ENCODE measurements at regions not wholly inside any gene's neighbourhood (a gene's known extent, or its start where the extent isn't known, plus 50 kb on each side); places are given as distances from the start of the nearest gene placed in this dataset.

- no peaks in the 10 kb centered on the region for H3K4me1 ChIP-seq (replicated peaks in 1 of 2; ENCODE audit: control insufficient read depth in 2 of 2, insufficient read depth in 2 of 2, low read length in 2 of 2)
- no peak overlapping the region for H3K4me3 ChIP-seq
- POLR2A ChIA-PET = no interaction called here
- H3K4me2 ChIP-seq (ENCODE audit: insufficient read depth, low read length) = no peak overlapping the region
- no peak overlapping the region for H2AFZ ChIP-seq (ENCODE audit: low read depth, low read length)
- no peaks in the 10 kb centered on the region for H3K9me3 ChIP-seq (replicated peaks; ENCODE audit: control insufficient read depth, insufficient read depth, low read depth, low read length)
- H3K9ac ChIP-seq (ENCODE audit: insufficient read depth in 1 of 2, low read depth in 2 of 2, low read length in 2 of 2) = no peak overlapping the region
- FAIRE-seq (no peak), DNase-seq (ENCODE audit: extremely low read depth in 1 of 4, low spot score in 3 of 4) (no peak), ATAC-seq (no peak)
- 2% methylated on average over 10 of the region's 13 CpGs for WGBS (ENCODE audit: insufficient coverage, low coverage, missing lambda C conversion rate)
- peaks cover 0 to 2% of the 10 kb centered on the region in 2 experiments; a peak in 3 of 5 replicates for H3K27me3 ChIP-seq (ENCODE audit: control insufficient read depth in 2 of 2, insufficient read depth in 2 of 2, low read length in 2 of 2)
- no TSS peak for BruUV-seq (replicated peaks)
- H3K36me3 ChIP-seq (ENCODE audit: control insufficient read depth, insufficient read depth, low read length) = no peaks in the 10 kb centered on the region
- intact Hi-C loops (cut with micrococcal nuclease) = no loop called here
- in situ Hi-C loops (cut with MboI) = no loop called here
- H3K9me1 ChIP-seq (ENCODE audit: control insufficient read depth, insufficient read depth, low read length) = no peaks in the 10 kb centered on the region
- no peak overlapping the region for H3K27ac ChIP-seq (ENCODE audit: extremely low read depth, low read depth, low read length)
- H4K20me1 ChIP-seq (replicated peaks; ENCODE audit: control insufficient read depth, insufficient read depth, low read length) = no peaks in the 10 kb centered on the region
- CTCF ChIA-PET (ENCODE audit: low intra/inter-chr PET ratio) = no interaction called here
- no peaks in the 10 kb centered on the region for H3K79me2 ChIP-seq (ENCODE audit: control insufficient read depth, insufficient read depth, low read length)
- no peak for TF ChIP-seq MYNN (IDR thresholded peaks at IDR 0.05)
- no peak for TF ChIP-seq MYNN (CRISPR knock-in tag; IDR thresholded peaks at IDR 0.05)
- no peak for TF ChIP-seq TARDBP (IDR thresholded peaks at IDR 0.05)
- TF ChIP-seq, protein P1, sequence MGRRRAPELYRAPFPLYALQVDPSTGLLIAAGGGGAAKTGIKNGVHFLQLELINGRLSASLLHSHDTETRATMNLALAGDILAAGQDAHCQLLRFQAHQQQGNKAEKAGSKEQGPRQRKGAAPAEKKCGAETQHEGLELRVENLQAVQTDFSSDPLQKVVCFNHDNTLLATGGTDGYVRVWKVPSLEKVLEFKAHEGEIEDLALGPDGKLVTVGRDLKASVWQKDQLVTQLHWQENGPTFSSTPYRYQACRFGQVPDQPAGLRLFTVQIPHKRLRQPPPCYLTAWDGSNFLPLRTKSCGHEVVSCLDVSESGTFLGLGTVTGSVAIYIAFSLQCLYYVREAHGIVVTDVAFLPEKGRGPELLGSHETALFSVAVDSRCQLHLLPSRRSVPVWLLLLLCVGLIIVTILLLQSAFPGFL (CRISPR knock-in tag; IDR thresholded peaks at IDR 0.05) = no peak
- TF ChIP-seq CBFB (CRISPR knock-in tag; IDR thresholded peaks at IDR 0.05) = no peak
- TF ChIP-seq CHD1 (IDR thresholded peaks at IDR 0.05; ENCODE audit: low read length) = no peak
- TF ChIP-seq NFYB (IDR thresholded peaks at IDR 0.05; ENCODE audit: extremely low read depth, insufficient read length) = no peak
- TF ChIP-seq PRMT5 (CRISPR knock-in tag; IDR thresholded peaks at IDR 0.05) = no peak
- TF ChIP-seq, protein P2, sequence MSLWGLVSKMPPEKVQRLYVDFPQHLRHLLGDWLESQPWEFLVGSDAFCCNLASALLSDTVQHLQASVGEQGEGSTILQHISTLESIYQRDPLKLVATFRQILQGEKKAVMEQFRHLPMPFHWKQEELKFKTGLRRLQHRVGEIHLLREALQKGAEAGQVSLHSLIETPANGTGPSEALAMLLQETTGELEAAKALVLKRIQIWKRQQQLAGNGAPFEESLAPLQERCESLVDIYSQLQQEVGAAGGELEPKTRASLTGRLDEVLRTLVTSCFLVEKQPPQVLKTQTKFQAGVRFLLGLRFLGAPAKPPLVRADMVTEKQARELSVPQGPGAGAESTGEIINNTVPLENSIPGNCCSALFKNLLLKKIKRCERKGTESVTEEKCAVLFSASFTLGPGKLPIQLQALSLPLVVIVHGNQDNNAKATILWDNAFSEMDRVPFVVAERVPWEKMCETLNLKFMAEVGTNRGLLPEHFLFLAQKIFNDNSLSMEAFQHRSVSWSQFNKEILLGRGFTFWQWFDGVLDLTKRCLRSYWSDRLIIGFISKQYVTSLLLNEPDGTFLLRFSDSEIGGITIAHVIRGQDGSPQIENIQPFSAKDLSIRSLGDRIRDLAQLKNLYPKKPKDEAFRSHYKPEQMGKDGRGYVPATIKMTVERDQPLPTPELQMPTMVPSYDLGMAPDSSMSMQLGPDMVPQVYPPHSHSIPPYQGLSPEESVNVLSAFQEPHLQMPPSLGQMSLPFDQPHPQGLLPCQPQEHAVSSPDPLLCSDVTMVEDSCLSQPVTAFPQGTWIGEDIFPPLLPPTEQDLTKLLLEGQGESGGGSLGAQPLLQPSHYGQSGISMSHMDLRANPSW (CRISPR knock-in tag; IDR thresholded peaks at IDR 0.05) = no peak
- TF ChIP-seq GMEB1 (CRISPR knock-in tag; IDR thresholded peaks at IDR 0.05) = no peak
- no peak for TF ChIP-seq PML (IDR thresholded peaks at IDR 0.05; ENCODE audit: low read length)
- TF ChIP-seq MED1 (CRISPR knock-in tag; IDR thresholded peaks at IDR 0.05; ENCODE audit: borderline replicate concordance) = no peak
- TF ChIP-seq CLOCK (CRISPR knock-in tag; IDR thresholded peaks at IDR 0.05; ENCODE audit: borderline replicate concordance) = no peak
- TF ChIP-seq RAD21 (CRISPR knock-in tag; conservative IDR thresholded peaks at IDR 0.05 in 1 of 2, IDR thresholded peaks at IDR 0.05 in 1 of 2) = no peak
- no peak for TF ChIP-seq POLR2AphosphoS5 (IDR thresholded peaks at IDR 0.05; ENCODE audit: control insufficient read depth, insufficient read depth, low read depth, low read length)
- TF ChIP-seq ZC3H11A (IDR thresholded peaks at IDR 0.05; ENCODE audit: low read depth, low read length) = no peak
Measured at GRCh38 chr19:30167976-30168635, 204.1 kb upstream of the ZNF536 start.

All from K562 (cell line).